HG02571 (cell line): ENCODE measurements at regions not wholly inside any gene's neighbourhood (a gene's known extent, or its start where the extent isn't known, plus 50 kb on each side); places are given as distances from the start of the nearest gene placed in this dataset.
"Not testable (repeated sequence)": the region's sequence is repeated elsewhere in the genome, so short reads cannot be mapped to it uniquely, and the experiment has no call there.

Source experiments
- ATAC-seq: cut with Tn5 transposase; IDR thresholded peaks from one replicate; pipeline ENCODE4 v1.9.1; 2021; ENCODE audit warnings: mild to moderate bottlenecking, moderate library complexity; ENCODE audit not compliant: unreplicated experiment

- ATAC-seq: not testable (repeated sequence)
Observed at GRCh38 chr2:131639001-131639620, 111.4 kb downstream of the CCDC74A start.

- ATAC-seq: no peak
Observed at GRCh38 chr2:131641414-131642206, 113.9 kb downstream of the CCDC74A start.

DNA sequence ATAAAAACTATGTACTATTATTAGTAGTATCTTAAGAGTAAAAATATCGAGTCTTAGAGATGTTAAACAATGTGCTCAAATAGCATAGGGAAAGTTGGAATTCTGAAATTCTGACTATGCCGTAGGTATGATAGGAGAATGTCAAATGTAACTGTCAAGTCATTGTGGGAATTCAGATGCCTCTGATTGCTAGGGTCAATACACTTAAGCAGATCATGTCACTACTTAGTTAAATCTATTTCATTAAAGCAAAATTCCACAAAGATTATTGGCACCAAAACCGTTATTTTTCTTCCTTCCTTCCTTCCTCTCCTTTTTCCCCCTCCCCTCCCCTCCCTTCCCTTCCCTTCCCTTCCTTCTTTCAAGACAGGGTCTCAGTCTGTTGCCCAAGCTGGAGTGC, 115.5 kb downstream of the CCDC74A start:
- not testable (repeated sequence) for ATAC-seq

- ATAC-seq: no peak
Observed at GRCh38 chr2:131645177-131645765, 117.6 kb downstream of the CCDC74A start.

DNA sequence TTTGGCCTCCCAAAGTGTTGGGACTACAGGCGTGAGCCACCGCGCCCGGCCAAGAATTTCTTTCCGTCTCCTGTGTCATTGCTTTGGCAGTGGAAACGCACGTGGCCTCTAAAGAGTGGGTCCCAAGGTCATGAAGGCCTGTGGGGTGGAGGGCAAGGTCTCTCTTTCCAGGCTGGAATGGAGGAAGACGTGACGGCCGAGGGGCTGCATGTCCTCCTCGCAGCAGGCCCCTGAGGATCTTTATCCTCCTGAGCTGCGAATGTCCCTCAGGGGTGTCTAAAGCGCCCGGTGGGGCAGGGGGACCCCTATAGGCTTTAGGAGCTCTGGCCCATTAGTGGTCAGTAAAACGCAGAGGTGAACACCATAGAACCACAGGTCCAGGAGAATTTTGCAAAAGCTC, 118.5 kb downstream of the CCDC74A start:
- not testable (repeated sequence) for ATAC-seq

GRCh38 chr2:131646669-131647297, 119.1 kb downstream of the CCDC74A start:
- ATAC-seq: no peak

DNA sequence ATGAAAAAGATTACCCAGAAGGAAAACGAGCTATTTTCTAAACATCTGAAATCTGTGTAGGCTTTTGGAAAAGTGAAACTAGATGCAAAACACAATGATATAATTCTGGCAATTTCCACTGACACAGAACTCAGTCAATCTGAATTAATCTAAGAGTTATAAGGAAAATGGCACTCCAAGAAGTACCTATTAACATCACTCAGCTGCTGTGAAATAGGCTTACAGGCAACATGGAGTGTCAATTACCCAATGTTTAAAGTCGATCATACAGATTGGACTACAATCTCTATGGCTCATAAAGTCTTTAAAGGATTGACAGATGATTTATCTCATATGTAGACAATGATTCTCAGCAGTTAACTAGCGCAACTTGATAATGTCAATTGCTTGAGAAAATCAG, 120.9 kb downstream of the CCDC74A start:
- not testable (repeated sequence) for ATAC-seq

DNA sequence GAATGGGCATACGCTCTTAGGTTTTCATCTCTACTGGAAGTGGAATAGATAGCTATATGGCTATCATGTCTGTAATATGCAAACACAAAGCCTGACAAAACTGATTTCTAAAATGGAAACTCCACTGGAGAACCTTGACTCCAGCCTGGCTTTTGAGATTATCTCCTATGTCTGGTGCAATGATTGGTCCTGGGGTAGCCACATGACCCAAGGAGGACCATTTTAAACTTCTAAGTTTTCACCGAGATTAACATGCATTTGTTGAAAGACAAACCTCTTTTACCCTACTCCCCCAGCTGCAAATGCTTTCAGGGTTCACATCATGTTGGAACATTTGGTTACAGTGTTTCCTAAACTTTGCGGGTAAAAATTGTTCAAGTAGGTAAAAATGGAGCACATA, 124.6 kb downstream of the CCDC74A start:
- not testable (repeated sequence) for ATAC-seq

DNA sequence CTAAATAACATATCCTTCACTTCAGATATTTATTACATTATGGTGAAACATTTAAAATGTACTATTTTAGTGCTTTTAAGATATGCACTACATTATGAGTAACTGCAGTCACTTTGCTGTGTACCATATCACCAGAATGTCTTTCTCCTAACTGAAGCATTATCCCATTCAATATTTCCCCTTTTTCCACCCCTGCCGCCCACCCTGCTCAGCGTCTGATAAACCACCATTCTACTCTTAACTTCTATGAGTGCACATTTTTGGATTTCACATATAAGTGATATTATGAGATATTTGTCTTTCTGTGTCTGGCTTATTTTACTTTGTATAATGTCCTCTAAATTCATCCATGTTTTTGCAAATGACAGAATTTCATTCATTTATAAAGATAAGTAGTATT, 126.4 kb downstream of the CCDC74A start:
- ATAC-seq: not testable (repeated sequence)

- ATAC-seq: no peak
Observed at GRCh38 chr2:131656816-131657633, 129.3 kb downstream of the CCDC74A start.

DNA sequence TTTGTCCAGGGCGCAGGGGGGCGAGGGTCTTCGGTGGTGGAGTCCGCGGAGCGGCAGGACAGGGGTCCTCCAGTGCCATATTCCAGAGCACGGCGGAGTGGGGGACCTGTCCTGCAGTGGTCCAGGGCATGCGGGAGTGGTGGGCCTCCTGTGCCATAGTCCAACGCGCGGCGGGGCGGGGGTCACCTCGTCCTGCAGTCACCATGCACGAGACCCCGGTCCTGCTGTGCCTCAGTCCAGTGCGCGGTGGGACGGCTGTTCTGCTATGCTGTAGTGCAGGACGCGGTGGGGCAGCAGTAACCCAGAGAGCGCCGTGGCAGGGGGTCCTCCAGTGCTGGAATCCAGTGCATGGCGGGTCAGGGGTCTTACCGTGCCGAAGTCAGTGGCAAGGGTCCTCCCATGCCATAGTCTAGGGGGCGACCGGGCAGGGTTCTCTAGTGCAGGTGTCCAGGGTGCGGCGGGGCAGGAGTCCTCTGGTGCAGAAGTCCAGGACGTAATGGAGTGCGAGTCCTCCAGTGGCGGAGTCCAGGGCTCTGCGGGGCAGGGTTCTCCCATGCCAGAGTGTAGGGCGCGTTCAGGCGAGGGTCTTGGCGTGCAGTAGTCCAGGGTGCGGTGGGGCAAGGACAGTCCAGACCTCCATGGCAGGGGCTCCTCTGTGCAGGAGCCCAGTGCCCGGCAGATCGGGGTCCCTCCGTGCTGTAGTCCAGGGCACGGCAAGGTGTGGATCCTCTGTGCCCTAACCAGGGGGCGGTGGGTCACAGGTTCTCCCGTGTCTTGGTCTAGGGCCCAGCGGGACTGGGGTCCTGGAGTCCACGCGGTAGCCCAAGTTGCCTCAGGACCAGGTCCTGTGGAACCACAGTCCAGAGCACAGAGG, 130.4 kb downstream of the CCDC74A start:
- no peak for ATAC-seq

DNA sequence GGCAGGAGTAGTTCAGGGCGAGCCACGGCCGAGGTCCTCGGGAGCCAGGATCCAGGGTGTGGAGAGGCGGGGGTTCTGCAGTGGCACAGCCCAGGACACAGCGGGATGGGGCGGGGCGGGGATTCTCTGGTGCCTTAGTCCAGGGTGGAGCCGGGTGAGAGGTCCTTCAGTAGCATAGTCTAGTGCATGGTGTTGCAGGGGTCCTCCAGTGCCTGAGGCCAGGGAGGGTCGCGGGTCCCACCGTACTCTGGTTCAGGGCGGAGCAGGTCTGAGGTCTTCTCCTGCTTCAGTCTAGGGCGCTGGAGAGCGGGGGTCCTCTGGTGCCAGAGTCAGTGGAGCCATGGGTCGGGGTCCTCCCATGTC, 131.1 kb downstream of the CCDC74A start:
- no peak for ATAC-seq

GRCh38 chr2:131659168-131659572, 131.5 kb downstream of the CCDC74A start:
- no peak for ATAC-seq

DNA sequence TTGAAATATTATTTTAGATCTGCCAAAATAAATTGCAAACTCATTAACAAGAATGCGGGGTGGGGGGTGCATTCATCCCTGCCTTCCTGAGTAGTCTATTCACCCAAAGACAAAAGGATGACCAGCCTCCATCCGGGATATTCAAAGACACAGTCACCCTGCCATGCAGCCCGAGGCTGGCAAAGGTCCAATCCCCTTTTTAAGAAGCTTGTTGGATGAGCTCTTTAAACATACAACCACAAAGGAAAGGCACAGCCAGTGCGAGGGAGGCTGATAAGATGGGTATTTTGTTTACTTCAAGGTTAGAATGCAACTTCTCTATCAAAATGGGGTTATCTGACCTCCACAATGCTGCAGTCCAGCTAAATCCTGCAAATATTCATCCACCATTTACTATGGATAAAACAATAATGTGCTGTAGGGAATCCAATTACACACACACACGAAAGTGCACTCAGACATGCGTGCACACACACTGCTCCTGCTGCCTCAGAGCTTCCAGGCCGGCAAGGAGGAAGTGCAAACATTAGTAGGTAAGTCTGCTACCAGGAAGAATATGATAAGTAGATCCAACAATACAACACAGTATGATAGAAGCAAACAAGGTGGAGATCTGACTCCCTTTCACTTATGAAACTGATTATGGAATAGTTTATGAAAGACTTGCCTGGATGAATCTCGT, 133.6 kb downstream of the CCDC74A start:
- not testable (repeated sequence) for ATAC-seq

- ATAC-seq: not testable (repeated sequence)
Observed at GRCh38 chr2:131661884-131662535, 134.3 kb downstream of the CCDC74A start.

- not testable (repeated sequence) for ATAC-seq
Observed at GRCh38 chr2:131663501-131663900, 135.8 kb downstream of the CCDC74A start.

DNA sequence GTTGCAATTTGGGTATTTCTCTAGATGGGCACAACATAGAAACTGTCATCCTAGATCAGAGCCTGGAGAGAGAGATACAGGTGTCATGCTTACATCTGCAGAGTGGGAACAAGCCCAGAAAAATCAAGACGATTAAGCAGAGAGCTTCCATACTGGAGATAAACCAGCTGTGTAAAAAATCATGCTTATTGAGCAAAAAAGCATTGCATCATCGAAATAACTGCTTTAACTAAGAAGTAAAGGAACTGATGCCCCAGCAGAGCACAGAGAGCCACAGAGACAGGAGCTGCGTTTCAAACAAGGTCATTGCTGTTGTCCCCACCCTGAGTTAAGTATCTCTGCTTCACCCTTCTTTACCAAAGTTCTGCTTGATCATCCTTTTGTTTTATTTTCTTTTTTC, 138.0 kb downstream of the CCDC74A start:
- ATAC-seq: not testable (repeated sequence)

GRCh38 chr2:131668794-131669540, 141.3 kb downstream of the CCDC74A start:
- not testable (repeated sequence) for ATAC-seq
